ENCODE measurements at regions not wholly inside any gene's neighbourhood (a gene's known extent, or its start where the extent isn't known, plus 50 kb on each side); places are given as distances from the start of the nearest gene placed in this dataset.

DNA sequence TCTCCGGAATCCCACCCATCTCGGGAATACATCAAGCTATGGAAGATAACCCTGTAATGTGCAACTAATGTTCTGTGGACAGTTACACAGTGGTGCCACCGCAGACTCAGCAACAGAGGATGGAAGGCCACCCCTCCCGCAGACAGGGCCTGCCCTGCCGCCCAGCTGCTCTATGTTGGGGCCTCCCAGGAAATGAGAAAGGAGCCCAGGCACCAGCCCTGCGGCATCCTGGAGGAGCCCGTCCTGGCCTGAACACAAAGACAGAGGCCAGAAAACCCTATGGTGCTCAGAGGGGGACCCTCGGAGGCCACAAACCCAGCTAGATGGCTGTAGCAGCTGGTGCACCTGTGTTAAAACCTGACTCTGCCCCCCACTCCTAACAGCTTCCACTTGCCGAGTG is 216.1 kb upstream of the RPL38 start:
- in situ Hi-C loops (cut with MboI; ENCODE audit: low pct_unique_long_range_greater_than_20kb, low sequenced_read_pairs, unreplicated experiment): no loop called here
- no peak for TF ChIP-seq CTCF (IDR thresholded peaks at IDR 0.05; ENCODE audit: extremely low read depth, insufficient read depth, missing control alignments)
- DNase-seq (ENCODE audit: low spot score): no peak

GRCh38 chr17:73987845-73988509 is 215.5 kb upstream of the RPL38 start:
- in situ Hi-C loops (cut with MboI; ENCODE audit: low pct_unique_long_range_greater_than_20kb, low sequenced_read_pairs, unreplicated experiment): no loop called here
- no peak for DNase-seq (ENCODE audit: low spot score)
- no peak for TF ChIP-seq CTCF (IDR thresholded peaks at IDR 0.05; ENCODE audit: extremely low read depth, insufficient read depth, missing control alignments)

DNA sequence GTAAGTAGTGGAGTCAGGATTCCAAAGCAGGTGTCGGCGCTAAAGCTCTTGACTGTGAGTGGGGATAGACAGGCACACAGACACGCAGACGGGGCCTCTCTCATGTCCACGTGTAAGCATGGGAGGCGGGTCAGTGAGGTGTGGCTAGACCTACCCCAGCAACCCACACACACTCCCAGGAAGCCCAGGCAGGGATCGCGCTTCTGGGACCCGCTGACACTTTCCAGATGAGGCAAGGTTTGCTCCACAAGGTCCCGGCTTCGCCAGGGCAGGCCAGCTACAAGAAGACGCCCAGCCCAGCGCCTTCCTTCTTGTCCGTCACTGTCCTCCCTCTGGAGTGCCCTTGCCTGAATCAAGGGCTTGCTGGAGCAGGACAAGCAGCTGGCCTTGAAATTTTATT is 213.8 kb upstream of the RPL38 start:
- in situ Hi-C loops (cut with MboI; ENCODE audit: low pct_unique_long_range_greater_than_20kb, low sequenced_read_pairs, unreplicated experiment): no loop called here
- no peak for DNase-seq (ENCODE audit: low spot score)
- no peak for TF ChIP-seq CTCF (IDR thresholded peaks at IDR 0.05; ENCODE audit: extremely low read depth, insufficient read depth, missing control alignments)

DNA sequence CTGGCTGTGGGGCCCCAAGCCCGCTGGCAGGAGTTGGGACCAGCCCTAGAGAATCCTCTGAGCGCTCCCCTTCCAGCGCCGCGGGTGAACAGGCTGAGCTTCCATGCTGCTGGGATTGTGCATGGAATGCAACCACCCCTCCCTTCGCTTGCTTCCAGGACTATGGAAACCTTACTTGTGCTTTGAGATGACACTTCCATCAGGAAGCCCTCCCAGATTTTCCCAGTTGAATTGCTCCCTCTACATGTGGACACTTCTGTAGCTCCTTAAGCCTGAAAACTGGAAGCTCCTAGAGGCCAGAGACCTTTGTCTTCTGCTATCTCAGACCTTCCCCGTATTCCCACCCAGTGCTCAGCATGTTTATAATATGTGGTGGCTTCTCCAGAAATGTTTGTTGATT is 213.2 kb upstream of the RPL38 start:
- in situ Hi-C loops (cut with MboI; ENCODE audit: low pct_unique_long_range_greater_than_20kb, low sequenced_read_pairs, unreplicated experiment): no loop called here
- DNase-seq (ENCODE audit: low spot score): no peak
- no peak for TF ChIP-seq CTCF (IDR thresholded peaks at IDR 0.05; ENCODE audit: extremely low read depth, insufficient read depth, missing control alignments)

- in situ Hi-C loops (cut with MboI; ENCODE audit: low pct_unique_long_range_greater_than_20kb, low sequenced_read_pairs, unreplicated experiment): no loop called here
- no peak for TF ChIP-seq CTCF (IDR thresholded peaks at IDR 0.05; ENCODE audit: extremely low read depth, insufficient read depth, missing control alignments)
- no peak for DNase-seq (ENCODE audit: low spot score)
These were observed 212.2 kb upstream of the RPL38 start for GRCh38 chr17:73991260-73991659.

GRCh38 chr17:73994946-73995345 is 208.5 kb upstream of the RPL38 start:
- in situ Hi-C loops (cut with MboI; ENCODE audit: low pct_unique_long_range_greater_than_20kb, low sequenced_read_pairs, unreplicated experiment): no loop called here
- no peak for DNase-seq (ENCODE audit: low spot score)
- TF ChIP-seq CTCF (IDR thresholded peaks at IDR 0.05; ENCODE audit: extremely low read depth, insufficient read depth, missing control alignments): no peak

All from GM13977 (cell line).